DMS79 treated with DMSO at 0.1 percent for 48 hours (cell line): ENCODE measurements at regions not wholly inside any gene's neighbourhood (a gene's known extent, or its start where the extent isn't known, plus 50 kb on each side); places are given as distances from the start of the nearest gene placed in this dataset.
A peak's percentile ranks its signal among the peaks of the same experiment; 100 is the strongest.

Experiments
- DNase-seq: peaks from one replicate; lab custom pipeline; 2025; lab: John Stamatoyannopoulos, UW

- DNase-seq, result no peak
These were observed 321.5 kb downstream of the LRFN2 start for GRCh38 chr6:40265615-40266014.

DNA sequence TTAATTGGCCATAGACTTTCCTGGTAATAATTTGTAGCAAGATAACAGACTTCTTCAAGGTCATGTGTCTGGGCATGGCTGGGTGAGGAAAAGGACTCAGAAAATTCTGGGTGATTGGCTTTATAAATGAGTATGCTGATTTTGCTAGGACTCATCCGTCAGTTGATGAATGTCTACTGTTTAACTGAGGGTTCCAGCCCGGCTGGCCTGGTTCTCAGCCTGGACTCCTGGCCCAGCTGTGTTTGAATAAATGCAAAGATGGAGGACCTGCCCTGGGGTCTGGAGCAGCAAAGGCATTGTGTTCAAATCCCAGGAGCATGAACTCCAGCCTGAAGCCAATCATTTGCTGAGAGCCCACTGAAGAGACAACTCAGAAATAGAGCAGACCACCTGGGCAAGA lies 323.2 kb downstream of the LRFN2 start:
- no peak for DNase-seq

- no peak for DNase-seq
These were observed 324.8 kb downstream of the LRFN2 start for GRCh38 chr6:40262363-40262762.

GRCh38 chr6:40258531-40258930 lies 324.3 kb upstream of the MOCS1 start:
- no peak for DNase-seq

DNA sequence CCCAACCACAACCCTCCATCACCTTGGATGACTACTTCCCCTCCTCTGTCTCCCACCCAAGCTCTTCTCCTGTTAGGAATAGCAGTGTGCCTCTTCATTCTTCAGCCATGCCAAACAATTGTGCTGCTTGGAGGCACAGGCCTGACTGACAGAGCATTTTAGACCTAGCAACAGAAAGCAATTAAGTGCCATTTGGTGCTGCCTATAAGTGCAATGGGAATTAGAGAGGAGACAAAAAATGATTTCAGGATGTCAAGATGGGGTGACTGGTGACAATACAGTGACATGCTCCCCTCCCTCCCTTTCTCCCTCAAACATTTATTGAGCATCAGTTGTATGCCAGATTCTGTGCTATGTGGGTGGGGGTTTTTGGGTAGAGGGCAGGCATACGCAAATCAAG lies 322.6 kb upstream of the MOCS1 start:
- peak; percentile 32 for DNase-seq

- no peak for DNase-seq
These were observed 322.0 kb upstream of the MOCS1 start for GRCh38 chr6:40256224-40256623.

- no peak for DNase-seq
These were observed 319.2 kb upstream of the MOCS1 start for GRCh38 chr6:40253420-40253819.

GRCh38 chr6:40252531-40253258 lies 318.4 kb upstream of the MOCS1 start:
- peak; percentile 9 for DNase-seq

- DNase-seq, result peak; percentile 88
These were observed 317.5 kb upstream of the MOCS1 start for GRCh38 chr6:40251637-40252300.

DNA sequence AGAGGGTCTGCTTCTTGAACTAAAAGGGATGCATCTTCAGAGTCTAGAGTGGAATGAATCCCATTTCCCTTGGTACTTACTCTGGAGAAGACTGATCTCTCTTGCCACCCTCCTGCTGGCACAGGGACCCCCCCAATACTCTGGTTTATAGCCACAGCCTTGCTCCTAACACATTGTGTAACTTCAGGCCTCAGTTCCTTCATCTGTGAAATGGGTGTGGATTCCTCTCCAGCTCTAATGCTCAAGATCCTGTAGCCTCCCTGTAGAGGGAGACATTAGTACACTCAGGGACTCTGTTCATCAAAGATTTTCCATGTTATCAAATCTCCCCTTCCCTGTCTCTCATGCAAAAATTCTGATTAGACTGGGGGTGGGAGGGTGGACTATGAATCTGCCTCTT lies 315.7 kb upstream of the MOCS1 start:
- DNase-seq, result no peak

- peak; percentile 10 for DNase-seq
These were observed 313.4 kb upstream of the MOCS1 start for GRCh38 chr6:40247516-40248115.

DNA sequence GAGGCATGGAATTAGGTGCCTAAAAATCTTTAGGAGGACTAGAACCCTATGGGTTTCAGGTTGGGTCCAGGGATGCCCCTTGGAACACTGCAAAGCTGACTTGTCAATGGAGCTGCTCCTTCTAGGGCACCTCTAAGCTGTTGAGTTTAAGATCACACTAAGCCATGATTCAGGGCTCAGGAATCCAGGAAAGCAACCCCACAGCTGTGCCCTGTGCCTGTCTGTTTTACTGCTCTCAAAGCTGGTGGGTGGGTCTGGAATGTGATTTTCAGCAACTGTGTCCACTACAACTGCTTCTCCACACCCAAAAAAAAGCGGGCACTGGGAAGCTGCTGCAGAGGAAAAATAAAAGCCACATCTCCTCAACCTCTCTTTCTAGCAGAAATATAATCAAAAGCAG lies 310.4 kb upstream of the MOCS1 start:
- no peak for DNase-seq

GRCh38 chr6:40232698-40233097 lies 298.4 kb upstream of the MOCS1 start:
- DNase-seq, result no peak

- DNase-seq, result no peak
These were observed 293.5 kb upstream of the MOCS1 start for GRCh38 chr6:40227735-40228134.

DNA sequence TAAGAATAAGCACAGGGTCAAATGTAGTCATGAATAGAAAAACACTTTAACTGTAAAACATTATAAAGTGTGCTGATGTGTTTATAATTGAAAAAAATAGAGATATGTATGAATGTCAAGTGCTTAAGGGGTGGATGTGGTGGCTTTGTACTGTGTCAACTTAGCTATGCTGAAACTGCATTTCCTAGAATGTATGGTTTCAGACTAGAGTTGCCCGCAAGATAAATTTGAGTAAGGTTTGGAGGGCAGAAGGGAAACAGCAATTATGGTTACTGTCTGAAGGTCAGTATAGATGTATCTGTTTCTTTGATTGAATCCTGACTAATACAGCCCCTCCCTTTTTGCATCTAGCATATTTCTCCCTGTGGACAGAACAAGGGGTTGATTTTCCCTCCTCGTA lies 288.1 kb upstream of the MOCS1 start:
- DNase-seq, result no peak

GRCh38 chr6:40219799-40220198 lies 285.5 kb upstream of the MOCS1 start:
- no peak for DNase-seq

GRCh38 chr6:40210628-40211056 lies 276.4 kb upstream of the MOCS1 start:
- DNase-seq, result no peak

DNA sequence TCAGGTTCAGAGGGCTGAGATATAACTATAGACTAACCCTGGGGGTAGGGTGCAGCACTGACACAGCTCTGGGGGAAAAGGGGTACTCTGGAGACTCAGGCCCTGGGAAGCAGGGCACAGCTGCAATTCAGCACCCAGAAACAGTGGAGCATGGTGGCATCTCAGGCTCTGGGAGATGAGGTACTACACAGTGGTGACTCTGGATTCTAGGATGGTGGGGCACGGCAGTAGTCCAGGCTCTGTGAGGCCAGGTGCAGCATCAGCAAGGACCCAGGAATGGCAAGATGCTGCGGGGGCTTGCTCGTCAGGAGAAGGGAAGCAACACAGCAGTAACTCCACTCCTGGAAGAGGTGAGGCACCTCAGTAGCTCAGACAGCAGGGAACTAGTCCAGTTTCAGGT lies 271.5 kb upstream of the MOCS1 start:
- no peak for DNase-seq

GRCh38 chr6:40205004-40205403 lies 270.7 kb upstream of the MOCS1 start:
- no peak for DNase-seq

DNA sequence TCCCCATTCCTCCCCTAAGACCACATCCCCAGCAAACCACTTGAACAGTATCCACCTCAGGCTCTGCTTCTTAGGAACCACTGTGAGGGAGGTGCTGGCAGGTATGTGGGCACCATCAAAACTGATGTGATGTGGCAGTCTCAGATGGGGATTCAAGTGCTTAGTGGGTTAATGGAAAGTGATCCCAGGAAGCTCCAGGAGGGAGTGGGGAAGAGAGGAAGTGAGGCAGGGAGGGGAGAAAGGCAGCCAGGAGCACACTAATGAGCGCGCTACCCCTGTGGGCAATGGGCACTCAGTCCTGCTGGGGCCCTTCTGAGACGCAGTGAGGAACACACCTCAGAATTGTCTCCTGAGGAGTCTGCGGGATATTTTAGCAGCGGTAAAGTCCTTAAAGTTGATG lies 263.1 kb upstream of the MOCS1 start:
- no peak for DNase-seq

- peak; percentile 23 for DNase-seq
These were observed 261.9 kb upstream of the MOCS1 start for GRCh38 chr6:40196135-40196518.

DNA sequence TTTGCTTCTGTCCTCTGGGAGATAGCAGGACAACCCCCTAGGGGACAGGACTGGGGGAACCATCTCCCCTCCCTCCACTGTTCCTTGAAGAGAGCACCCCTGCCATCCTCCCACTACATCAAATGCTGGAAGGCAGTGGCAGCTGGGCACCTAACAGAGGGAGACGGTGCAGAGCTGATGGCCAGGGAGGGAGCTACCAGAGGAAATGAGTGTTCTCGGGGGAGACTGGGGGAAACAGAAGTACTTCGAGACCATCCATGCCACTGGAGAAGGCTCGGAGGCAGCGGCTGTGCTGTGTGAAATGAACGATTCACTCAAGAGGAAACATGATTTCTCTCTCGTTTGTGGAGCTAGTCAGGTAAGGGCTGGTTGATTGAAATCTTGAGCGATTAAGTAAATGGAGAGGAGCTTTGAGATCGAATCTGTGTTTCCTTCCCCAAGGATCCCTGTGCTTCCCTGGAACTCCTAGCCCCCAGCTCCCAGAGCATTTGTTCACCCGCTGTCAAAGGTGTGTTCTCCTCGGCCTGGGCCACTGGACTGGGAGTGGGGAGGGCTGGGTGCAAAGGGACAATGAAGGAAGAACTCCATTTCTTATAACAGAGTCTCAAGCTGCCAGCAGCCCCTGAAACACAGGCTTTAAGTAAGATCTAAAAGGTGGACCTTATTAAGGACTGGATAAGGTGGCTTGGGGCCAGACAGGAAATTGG lies 261.3 kb upstream of the MOCS1 start:
- DNase-seq, result no peak
